ENCODE measurements at regions not wholly inside any gene's neighbourhood (a gene's known extent, or its start where the extent isn't known, plus 50 kb on each side); places are given as distances from the start of the nearest gene placed in this dataset.

- TF ChIP-seq FOXM1 (IDR thresholded peaks at IDR 0.05; ENCODE audit: borderline replicate concordance) (no peak), L3MBTL2 (conservative IDR thresholded peaks at IDR 0.05) (no peak), ARNT (IDR thresholded peaks at IDR 0.05) (no peak), SP1 (IDR thresholded peaks at IDR 0.05) (no peak)
These were observed 143.1 kb downstream of the NPY start for GRCh38 chr7:24427048-24427447.
